ENCODE measurements at regions not wholly inside any gene's neighbourhood (a gene's known extent, or its start where the extent isn't known, plus 50 kb on each side); places are given as distances from the start of the nearest gene placed in this dataset.

DNA sequence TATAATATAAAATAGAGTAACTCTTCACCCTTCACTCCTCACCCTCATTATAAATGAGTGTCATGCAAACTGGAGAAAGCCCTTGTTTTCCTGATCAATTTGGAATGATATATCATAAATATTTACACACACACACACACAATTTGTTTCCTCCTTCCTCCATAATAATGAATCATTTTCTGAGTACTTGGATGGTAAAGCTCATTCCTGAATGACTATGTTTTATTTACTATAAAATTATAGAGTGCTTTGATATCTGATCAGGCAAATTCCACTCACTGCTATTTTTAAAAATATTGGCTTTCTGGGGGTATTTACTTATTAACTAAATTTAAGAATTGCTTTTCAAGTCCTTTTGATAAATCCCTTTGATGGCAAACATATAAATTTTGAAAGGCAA lies 1125.5 kb upstream of the CNTNAP5 start:
- TF ChIP-seq, protein P1, sequence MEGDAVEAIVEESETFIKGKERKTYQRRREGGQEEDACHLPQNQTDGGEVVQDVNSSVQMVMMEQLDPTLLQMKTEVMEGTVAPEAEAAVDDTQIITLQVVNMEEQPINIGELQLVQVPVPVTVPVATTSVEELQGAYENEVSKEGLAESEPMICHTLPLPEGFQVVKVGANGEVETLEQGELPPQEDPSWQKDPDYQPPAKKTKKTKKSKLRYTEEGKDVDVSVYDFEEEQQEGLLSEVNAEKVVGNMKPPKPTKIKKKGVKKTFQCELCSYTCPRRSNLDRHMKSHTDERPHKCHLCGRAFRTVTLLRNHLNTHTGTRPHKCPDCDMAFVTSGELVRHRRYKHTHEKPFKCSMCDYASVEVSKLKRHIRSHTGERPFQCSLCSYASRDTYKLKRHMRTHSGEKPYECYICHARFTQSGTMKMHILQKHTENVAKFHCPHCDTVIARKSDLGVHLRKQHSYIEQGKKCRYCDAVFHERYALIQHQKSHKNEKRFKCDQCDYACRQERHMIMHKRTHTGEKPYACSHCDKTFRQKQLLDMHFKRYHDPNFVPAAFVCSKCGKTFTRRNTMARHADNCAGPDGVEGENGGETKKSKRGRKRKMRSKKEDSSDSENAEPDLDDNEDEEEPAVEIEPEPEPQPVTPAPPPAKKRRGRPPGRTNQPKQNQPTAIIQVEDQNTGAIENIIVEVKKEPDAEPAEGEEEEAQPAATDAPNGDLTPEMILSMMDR (IDR thresholded peaks at IDR 0.05; ENCODE audit: low read depth, low read length) = no peak
- no peak for TF ChIP-seq EZH2phosphoT487 (IDR thresholded peaks at IDR 0.05; ENCODE audit: low read depth)

Measured in OCI-LY3 (cell line).